ENCODE measurements at regions not wholly inside any gene's neighbourhood (a gene's known extent, or its start where the extent isn't known, plus 50 kb on each side); places are given as distances from the start of the nearest gene placed in this dataset.
"Not testable (repeated sequence)": the region's sequence is repeated elsewhere in the genome, so short reads cannot be mapped to it uniquely, and the experiment has no call there.

DNA sequence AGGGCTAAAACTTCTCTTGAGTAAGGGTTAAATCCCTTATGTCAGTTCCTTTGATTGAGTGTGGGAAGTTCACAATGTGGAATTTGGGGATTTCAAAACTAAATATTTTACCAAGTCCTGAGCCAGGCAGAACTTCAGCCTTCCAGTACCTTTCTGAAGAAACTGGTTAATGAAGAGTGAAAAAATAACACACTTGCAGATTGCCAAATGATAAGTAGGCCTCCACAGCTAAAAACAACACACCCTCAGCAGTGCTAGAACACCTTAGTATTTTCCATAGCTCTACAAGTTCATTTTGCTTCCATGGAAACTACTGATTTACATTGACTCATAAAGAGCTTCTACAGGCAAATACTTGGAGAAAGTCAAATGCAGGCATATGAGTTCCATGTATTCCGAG is 326.8 kb downstream of the ZNF674 start:
- no peak for DNase-seq

DNA sequence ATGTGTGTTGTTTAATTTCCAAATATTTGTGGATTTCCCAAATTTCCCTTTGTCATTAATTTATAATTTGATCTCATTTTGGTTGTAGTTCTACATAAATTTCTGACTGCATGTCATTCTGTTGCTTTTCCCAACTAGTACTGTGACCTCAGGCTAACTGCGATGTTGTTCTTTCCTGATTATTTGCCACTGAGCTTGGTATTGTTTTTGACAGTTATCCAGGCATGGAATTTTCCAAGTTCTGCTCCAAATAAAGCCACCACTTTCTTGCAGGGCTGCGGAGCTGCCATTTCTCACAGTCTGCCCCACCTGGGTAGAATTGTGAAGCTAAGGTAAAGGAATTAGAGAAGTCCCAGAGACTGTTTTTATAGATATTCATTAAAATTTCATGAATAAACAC is 328.8 kb downstream of the ZNF674 start:
- DNase-seq = no peak

DNA sequence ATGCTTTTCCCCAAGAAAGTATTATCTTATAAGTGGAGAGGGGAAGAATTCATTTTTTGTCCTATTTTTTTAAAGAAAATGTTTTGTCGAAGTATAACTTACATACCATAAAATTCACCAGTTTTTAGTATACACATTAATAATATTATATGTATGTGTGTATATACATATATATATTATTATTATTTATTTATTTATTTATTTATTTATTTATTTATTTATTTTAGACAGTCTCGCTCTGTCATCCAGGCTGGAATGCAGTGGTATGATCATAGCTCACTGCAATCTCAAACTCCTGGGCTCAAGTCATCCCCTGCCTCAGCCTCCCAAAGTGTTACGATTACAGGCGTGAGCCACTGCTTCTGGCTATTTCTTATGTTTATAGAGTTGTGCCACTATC is 334.1 kb downstream of the ZNF674 start:
- DNase-seq = no peak

DNA sequence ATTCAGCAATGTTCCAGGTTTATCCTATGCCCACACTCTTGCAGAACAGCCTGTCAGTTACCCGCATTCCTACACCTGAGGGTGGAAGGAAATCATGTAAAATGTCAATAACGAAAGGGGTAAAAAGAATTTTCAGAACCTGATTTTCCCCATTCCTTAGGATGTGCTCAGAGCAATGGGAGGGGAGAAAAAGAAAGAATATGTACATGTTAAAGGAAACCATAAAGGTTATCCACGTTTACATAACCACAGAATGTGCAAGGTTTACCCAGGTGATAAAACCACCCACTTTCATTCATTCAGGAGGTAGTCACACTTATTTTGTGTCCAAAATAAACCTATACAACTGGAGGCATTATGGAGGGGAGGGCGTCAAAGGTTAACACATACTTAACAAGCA is 335.5 kb downstream of the ZNF674 start:
- DNase-seq = no peak

DNA sequence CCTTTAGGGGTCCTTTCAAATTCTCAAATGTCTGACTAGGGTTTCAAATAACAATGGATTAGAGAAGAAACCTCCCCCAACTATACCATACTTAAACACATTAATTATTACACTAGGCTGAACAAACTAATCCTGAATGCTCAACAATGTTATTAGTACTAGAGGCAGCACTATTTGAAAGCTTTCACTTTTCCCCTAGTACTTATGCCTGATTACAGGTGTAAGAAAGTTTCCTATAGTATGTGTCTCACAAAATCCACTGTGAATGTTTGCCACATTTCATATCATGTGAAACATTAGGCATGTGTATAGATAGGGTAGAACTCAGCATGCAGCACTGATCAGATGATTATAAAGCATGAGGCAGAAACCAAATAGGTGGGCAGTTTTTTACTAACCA is 336.2 kb downstream of the ZNF674 start:
- no peak for DNase-seq

DNA sequence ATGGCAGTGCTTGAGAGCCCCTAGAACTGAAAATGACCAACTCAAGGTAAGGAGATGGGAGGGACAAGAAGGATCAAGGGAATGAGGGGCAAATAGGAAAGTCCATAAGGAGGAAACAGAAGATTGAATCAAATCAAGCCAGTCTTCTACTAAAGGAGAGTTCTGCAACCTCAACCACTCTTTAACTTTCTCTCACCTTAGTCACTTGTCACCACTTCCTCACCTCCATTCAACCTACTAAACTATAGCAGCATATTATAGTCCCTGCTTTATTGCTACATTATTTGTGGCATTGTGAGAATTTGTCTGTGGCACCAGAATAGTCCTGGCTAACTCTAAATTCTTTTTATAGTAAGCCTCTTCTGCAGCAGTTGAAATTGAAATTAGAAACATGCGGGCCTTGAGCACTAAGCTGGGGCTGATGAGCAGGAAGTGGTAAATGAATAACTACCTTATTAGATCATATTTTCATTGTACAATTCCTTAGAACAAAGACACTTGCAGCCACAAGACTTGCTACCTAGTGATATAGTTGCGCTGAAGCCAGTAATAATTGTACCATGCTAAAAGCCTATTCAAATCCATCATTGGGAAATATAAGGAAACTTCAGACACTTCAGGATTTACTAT is 336.9 kb downstream of the ZNF674 start:
- DNase-seq = no peak

DNA sequence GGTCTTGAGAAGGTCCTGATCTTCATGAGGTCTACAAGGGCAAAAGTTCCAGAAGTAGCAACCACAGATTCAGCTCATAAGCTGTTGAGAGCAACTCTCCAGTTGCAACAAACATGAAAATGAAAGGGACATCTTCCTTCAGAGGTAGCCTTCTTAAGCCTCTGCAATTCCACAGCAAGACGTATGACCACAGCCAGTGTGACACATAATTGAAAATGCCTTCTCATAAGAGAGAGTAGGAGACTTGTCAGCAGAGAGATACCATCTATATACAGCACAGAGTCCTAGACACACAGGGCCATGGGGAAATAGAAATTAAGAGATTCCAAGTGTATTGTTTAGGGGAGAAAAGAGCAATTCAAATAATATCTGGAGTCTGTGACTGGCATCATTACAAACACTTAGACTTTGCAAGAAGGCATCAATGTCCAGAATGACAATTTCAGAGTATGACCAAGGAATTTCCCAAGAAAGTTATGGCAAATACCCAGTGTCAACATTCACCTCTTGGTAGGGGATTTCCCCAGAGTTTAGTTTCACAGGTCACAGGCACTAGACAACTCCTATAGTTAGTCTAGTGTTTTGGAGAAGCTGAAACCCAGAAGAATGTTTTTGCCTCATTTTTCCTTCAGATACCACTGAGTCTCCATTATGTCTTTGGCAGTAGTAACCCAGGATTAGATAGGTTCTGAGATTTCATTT is 340.3 kb downstream of the ZNF674 start:
- no peak for DNase-seq

DNA sequence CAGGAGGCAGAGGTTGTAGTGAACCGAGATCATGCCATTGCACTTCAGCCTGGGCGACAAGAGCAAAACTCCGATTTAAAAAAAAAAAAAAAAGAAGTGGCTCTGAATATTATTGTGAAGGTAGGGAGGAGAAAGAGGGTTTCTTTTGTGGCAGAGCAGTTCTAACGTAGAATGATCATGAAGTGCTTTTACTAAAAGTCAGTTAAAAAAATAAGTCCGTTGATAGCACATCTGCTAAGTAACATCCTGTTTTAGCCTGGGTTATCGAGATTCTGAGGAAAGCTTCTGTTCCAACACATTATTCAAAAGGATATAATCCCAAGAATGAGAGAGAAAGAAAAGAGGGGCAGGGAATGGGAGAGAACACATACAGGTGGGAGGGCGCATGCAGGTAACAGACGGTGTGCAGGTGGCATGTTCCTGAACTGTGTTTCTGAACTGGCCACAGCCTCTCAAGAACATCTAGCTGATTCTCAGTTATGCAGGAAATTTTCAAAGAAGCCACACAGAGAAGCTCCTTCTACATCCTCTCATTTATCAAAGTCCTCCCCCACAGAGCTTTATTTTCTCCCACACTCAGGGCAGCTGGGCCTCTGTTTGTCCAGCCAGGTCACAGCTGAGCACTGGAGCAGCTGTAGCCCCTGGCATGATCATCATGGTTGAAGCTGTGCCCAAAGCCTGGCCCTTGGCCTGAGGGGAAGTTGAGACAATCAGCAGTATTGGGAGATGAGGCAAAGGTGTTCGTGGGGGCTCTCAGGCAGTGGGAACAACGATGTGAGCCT is 342.3 kb downstream of the ZNF674 start:
- DNase-seq = no peak

DNA sequence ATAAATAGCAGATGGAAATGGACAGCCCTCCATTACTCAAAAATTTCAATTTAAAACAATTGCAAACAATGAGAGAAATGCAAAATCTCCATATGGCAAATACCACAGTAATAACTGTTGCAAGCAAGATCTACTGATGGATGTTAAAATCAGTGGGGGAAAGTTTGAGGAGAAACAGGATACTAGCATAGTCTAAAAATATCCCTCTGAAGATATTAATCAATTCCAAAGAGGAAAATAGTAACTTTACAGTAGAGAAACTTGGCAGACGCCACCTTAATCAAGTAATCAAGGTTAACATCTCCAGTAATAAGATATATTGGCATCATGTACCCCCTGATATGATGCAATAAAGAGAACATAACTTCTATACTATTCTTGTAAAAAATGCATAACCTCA is 344.8 kb downstream of the ZNF674 start:
- no peak for DNase-seq

DNA sequence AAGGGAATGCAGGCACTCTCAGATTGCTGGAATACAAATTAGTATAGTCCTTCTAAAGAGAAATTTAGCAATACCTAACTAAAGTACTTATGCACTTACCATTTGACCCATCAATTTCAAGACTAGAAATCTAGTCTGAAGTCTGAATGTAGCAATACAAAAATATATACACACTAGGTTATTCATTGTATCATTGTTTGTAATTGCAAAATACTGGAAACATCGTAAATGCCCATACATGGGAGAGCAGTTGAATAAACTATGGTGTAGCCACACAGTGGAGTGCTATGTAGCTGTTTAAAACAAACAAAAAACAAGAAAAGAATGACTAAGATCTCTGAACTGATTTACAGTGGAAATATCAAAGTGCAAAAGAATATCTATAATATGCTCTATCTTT is 346.4 kb downstream of the ZNF674 start:
- no peak for DNase-seq

DNA sequence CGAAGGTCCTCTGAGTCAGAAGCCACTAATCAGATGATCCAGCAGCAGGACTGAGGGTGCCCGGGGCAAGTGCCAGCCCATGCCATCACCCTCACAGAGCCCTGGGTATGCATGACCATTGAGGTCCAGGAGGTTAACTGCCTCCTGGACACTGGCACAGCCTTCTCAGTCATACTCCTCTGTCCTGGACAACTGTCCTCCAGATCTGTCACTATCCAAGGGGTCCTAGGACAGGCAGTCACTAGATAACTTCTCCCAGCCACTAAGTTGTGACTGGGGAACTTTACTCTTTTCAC is 358.5 kb downstream of the ZNF674 start:
- DNase-seq = not testable (repeated sequence)

DNA sequence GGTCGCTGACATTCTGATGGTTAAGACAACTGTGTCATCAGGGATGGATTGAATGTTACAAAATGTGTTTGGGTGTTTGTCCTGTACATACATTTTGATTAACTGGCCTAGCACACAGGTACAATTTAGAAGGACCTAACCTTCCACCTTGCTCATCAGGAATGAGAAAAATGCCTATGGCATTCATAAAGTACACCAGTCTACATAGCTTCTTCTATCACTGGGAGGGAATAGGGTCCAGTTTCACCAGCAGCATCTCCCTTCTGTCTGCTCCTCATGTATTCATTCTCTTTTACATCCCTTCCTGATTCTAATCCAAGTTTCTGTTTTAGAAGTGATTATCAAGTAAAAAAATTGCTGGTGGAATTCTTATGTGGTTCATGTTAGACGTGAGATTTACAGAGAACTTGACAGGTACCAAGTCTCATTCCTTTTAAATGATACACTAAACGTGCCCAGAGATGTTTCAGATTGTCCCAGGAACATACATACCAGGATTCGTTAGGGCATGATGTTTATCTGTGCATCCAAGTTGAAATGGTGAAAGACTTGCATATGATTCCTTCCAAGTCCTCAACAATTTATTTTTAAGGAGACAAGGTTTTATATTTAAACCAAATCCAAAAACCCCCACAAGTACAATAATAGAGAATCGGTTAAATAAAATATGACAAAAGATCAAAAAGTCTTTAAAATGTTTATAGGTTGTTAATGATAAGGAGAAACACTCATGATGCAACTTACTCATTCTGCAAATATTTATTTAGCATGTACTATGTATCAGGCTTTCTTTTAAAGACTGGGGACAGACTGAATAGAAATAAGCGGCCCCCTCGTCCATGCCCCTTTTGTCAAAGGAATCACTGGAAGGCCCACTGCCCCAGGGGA is 359.1 kb downstream of the ZNF674 start:
- DNase-seq = no peak

DNA sequence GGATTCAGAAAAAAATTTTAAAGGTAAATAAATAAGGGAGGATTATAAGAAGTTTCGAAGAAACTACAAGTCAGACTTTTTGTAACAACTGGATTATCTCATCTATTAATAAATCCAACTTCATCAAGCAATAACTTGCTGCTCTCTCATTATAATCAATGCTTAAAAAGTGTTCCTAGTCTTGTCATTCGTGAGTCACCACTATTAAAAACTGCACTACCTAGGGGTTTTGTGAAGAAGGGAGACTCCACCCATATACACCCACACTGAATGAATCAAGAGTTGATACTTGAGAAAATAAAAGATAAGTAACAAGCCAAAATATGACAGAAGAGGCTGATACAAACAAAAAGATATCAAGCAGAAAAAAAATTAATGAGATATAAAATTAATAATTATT is 360.5 kb downstream of the ZNF674 start:
- no peak for DNase-seq

DNA sequence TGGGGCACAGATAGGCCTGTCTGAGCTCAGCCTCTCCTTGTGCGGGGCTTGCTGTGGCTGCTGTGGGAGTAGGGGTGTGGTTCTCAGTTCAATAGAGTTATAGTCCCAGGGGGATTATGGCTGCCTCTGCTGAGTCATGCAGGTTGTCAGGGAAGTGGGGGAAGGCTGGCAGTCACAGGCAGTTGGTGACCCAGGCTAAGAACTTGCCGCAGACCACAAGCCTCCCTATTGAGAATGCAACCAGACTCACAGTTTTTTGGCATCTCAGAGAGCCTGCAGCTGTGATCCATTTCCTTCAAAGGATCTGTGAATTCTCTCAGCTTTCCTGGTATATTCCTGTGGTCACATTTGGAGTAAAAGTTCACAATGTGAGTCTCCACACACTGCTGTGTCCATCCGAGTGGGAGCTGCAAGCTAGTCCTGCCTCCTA is 364.9 kb downstream of the ZNF674 start:
- no peak for DNase-seq

DNA sequence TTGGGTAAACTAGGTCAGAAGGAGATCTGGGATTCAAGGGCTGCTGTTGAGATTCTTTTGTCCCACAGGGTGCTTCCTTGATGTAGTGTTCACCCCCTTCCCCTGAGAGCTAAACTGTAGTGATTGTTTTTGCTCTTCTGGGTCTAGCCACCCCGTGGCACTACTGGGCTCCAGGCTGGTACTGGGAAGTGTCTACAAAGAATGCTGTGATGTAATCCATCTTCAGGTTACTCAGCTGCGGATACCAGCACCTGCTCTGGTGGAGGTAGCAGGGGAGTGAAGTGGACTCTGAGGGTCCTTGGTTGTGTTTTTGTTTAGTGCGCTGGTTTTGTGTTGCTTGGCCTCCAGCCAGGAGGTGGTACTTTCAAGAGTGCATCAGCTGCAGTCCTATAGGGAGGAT is 365.5 kb downstream of the ZNF674 start:
- no peak for DNase-seq

DNA sequence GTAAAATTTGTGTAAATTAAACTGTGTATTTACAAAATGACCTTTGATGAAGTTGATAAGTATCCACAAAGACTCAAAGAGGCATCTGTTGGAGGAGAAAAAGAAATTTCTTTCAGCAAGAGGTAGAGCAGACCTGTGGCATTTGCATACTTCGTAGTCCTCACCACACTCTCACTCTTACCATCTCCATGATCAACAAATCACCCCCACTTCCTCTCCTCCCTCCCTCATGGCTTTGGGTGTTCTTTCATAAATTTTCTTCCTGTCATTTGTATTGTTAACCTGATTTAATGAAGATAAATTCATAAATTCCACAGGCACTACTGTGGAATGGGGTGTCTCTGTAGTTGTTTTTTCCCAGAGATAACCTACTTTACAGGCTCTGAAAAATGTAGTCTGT is 366.5 kb downstream of the ZNF674 start:
- no peak for DNase-seq

DNA sequence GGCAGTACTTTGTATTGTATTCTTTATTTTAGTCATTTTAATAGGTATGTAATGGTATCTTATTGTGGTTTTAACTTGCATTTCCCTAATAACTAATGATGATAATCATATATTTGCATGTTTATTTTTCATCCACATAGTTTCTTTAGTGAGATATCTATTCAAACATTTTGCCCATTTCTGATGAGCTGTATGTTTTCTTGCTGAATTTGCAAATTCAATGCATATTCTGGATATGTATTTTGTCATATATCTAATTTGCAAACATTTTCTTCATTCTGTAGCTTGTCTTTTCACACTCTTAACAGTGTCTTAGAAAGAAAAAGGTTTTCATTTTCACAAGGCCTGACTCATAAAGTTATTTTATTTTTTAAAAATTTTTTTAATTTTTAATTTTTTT is 372.1 kb downstream of the ZNF674 start:
- DNase-seq = no peak

DNA sequence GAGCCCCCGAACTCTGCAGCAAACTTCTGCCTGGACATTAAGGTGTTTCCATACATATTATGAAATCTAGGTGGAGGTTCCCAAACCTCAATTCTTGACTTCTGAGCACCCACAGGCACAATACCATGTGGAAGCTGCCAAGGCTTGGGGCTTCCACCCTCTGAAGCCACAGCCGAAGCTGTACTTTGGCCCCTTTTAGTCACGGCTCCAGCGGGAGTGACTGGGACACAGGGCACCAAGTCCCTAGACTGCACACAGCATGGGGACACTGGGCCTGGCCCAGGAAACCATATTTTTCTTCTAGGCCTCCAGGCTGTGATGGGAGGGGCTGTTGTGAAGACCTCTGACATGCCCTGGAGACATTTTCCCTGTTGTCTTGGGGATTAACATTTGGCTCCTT is 373.8 kb downstream of the ZNF674 start:
- not testable (repeated sequence) for DNase-seq

DNA sequence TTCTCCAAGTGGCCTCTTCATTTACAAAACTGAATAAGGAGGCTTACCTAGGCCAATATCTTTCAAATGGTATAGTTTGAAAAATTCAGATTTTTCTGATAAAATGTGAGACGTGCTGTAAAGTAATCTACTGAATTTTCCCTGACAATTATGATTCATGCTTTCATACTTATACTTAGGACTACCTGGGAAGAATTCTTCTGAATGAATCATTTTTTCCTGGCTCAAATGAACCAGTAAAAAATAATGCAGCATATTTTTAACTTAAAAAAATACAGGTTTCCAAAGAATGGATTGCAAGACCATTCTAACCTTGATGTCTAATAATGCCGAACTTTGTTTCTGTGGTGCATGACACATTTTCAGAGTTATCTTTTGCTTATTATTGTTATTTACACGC is 375.4 kb downstream of the ZNF674 start:
- no peak for DNase-seq

DNA sequence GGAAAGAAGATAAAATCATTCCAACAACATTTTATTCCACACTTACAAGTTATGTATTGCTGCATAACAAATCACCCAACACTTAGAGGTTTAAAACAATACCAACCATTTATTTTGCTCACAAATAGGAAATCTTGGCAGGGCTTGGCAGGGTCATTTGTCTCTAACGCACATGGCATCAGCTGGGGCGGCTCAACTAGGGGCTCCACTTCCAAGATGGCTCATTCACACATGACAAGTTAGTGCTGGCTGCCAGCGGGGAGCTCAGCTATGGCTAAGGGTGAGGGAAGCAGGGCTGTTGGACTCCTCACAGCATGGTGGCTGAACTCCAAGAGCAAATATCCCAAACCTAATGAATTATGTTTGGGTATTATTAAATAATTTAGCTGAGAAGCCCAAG is 377.0 kb downstream of the ZNF674 start:
- no peak for DNase-seq

DNA sequence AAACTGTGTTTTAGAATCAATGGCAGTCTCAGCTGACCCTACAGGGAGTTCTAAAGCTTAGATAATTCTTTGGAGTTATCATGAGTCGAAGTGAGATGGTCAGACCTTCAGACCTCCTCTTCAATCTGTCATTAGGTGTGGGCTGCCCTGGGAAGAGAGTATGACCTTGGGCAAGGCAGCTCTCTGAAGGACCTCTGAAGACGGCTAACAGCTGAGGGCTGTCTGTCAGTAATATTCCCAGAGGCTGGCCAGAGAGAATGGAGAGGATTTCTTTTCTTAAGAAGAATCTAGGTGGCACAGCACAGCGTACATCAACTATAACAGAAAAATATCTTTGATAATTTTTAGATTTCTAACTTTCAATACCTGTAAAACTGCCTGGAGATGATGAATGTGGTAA is 379.4 kb downstream of the ZNF674 start:
- DNase-seq = no peak

DNA sequence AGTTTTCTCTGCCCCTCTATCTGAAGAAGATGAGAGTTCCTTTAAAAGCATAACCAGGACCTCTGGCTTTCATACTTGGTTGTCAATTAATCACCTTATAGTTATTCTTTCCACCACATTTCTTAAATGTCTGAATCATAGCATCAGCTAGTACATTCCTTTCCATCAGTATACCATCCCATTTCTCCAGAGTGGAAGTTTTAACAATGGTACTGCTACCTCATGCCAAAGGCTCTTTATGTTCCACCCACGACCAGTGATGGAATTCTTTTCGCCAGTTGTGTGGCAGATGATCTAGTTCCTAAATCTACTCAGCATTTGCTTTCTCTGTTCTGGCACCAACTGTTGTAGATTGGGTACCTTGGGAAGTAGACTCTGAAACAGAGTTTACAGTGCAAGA is 379.8 kb downstream of the ZNF674 start:
- no peak for DNase-seq

DNA sequence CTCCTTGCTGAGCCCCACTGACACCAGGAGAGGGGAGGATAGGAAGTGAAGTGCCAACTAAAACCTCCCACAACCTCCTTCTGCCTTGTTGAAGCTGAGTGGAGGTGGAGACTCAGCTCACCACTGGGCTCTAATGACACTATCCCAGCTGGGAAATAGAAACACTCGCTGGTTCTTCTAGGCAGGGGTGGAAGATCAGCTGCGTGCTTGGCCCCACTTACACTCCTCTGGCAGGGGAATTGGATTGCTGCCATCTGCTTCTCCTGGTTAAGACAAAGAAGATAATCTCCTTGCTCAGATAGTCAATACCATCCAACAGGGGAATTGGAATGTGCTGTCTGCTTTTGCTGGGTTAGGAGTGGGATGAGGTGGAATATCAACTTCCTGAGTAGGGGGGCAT is 392.5 kb downstream of the ZNF674 start:
- DNase-seq = no peak

All from activated effector memory CD4-positive, alpha-beta T cell treated with anti-CD3 and anti-CD28 coated beads, Interleukin-2, amount 50 U/mL, for 16 hours (primary cell).